ENCODE measurements at regions not wholly inside any gene's neighbourhood (a gene's known extent, or its start where the extent isn't known, plus 50 kb on each side); places are given as distances from the start of the nearest gene placed in this dataset.
"Not testable (repeated sequence)": the region's sequence is repeated elsewhere in the genome, so short reads cannot be mapped to it uniquely, and the experiment has no call there.

DNA sequence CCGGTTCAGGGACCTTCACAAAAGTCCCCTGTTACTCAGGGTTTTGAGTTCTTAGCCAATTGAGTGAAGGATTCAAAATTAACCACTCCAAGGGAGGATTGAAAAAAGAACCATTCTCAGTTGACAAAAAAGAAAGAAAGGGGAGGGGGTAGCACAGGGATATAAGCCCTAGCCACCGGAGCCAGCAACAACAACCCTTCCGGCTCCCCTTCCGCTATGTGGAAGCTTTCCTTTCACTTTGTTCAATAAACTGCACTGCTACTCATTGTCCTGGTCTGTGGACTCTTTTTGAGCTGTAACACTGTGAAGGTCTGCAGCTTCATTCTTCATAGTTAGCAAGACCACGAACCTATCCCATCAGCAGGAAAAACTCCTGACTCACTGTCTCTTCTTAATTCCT lies 1488.1 kb upstream of the PRR20A start:
- no peaks in the 10 kb centered on the region for H3K9me3 Mint-ChIP-seq
- H3K27ac Mint-ChIP-seq = no peak overlapping the region
- H3K4me3 Mint-ChIP-seq = no peak overlapping the region
- H3K4me1 Mint-ChIP-seq = peaks cover 5% of the 10 kb centered on the region
- no peak for DNase-seq
- TF ChIP-seq, protein P1, sequence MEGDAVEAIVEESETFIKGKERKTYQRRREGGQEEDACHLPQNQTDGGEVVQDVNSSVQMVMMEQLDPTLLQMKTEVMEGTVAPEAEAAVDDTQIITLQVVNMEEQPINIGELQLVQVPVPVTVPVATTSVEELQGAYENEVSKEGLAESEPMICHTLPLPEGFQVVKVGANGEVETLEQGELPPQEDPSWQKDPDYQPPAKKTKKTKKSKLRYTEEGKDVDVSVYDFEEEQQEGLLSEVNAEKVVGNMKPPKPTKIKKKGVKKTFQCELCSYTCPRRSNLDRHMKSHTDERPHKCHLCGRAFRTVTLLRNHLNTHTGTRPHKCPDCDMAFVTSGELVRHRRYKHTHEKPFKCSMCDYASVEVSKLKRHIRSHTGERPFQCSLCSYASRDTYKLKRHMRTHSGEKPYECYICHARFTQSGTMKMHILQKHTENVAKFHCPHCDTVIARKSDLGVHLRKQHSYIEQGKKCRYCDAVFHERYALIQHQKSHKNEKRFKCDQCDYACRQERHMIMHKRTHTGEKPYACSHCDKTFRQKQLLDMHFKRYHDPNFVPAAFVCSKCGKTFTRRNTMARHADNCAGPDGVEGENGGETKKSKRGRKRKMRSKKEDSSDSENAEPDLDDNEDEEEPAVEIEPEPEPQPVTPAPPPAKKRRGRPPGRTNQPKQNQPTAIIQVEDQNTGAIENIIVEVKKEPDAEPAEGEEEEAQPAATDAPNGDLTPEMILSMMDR (IDR thresholded peaks at IDR 0.05) = no peak
- H3K27me3 Mint-ChIP-seq (ENCODE audit: low read depth, poor library complexity) = no peaks in the 10 kb centered on the region
- no peaks in the 10 kb centered on the region for H3K36me3 Mint-ChIP-seq (ENCODE audit: low read depth)

DNA sequence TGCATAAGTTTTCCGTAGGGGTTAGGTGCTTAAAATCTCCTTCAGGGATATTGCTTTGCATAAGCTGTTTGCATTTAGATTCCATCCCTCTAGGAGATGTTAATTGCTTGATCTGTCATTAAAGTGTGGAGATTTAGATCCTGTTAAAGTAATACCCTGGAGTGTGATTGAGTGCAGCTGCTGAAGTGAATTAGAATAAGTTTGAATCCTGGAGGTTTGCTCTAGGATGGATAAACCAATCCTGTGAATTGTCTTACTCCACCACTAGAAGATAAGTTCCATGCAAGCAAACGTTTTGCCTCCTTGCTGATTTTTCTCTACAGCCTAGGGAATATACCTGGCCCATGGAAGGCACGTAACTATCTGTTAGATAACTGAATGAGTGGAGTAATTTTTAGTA lies 1487.2 kb upstream of the PRR20A start:
- Mint-ChIP-seq H3K27me3 (ENCODE audit: low read depth, poor library complexity) (no peaks in the 10 kb centered on the region), H3K4me3 (no peak overlapping the region), H3K9me3 (no peaks in the 10 kb centered on the region), H3K27ac (no peak overlapping the region), H3K36me3 (ENCODE audit: low read depth) (no peaks in the 10 kb centered on the region), H3K4me1 (peaks cover 5% of the 10 kb centered on the region)
- DNase-seq = no peak
- TF ChIP-seq, protein P1 (IDR thresholded peaks at IDR 0.05) = no peak

DNA sequence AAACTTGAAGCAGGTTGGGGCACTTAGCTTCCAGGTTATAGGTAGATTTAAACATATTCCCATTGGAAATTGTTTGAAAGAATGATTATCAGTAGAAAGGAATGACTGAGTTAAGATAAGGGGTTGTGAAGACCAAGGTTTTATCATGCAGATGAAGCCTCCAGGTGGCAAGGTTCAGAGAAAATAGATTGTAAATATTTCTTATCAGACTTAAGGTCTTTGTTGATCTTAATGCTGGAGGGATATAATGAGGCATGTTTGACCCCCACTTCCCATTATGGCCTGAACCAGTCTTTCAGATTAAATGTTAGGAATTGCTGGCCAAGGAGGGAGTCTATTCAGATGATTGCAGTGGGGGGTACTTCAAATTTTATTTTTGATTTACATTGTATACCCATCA lies 1486.5 kb upstream of the PRR20A start:
- Mint-ChIP-seq H3K4me1 (peaks cover 5% of the 10 kb centered on the region), H3K9me3 (no peaks in the 10 kb centered on the region), H3K27me3 (ENCODE audit: low read depth, poor library complexity) (no peaks in the 10 kb centered on the region), H3K36me3 (ENCODE audit: low read depth) (no peaks in the 10 kb centered on the region), H3K27ac (no peak overlapping the region), H3K4me3 (no peak overlapping the region)
- TF ChIP-seq, protein P1 (IDR thresholded peaks at IDR 0.05) = no peak
- no peak for DNase-seq

DNA sequence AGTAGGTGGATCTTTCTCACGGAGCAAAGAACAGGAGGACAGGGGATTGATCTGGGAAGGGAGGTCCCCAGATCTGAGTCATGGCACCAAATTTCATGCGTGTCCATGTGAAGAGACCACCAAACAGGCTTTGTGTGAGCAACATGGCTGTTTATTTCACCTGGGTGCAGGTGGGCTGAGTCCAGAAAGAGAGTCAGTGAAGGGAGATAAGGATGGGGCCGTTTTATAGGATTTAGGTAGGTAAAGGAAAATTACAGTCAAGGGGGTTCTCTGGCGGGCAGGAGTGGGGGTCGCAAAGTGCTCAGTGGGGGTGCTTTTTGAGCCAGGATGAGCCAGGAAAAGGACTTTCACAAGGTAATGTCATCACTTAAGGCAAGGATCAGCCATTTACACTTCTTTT lies 1480.5 kb upstream of the PRR20A start:
- not testable (repeated sequence) for H3K36me3 Mint-ChIP-seq (ENCODE audit: low read depth); H3K27ac Mint-ChIP-seq; DNase-seq

DNA sequence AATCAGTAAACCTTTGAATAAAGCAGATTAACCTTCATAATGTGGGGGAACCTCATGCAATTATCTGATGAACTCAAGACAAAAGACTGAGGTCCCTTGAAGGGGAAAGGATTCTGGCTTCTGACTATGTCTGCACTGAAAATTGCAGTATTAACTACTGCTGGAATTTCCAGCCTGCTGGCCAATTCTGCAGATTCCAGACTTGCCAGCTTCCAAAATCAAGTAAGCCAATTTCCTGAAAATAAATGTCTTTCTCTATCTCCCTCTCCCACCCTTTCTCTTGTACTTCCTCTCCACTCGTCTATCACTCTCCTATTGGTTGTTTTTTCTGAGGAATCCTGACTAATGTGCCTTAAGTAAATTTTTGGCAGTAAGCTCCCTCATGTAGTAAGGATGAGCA lies 1479.9 kb upstream of the PRR20A start:
- peaks cover under 1% of the 10 kb centered on the region for H3K4me1 Mint-ChIP-seq
- H3K36me3 Mint-ChIP-seq (ENCODE audit: low read depth) = no peaks in the 10 kb centered on the region
- H3K27me3 Mint-ChIP-seq (ENCODE audit: low read depth, poor library complexity) = peaks cover 3% of the 10 kb centered on the region
- DNase-seq = no peak
- H3K4me3 Mint-ChIP-seq = no peak overlapping the region
- TF ChIP-seq, protein P1 (IDR thresholded peaks at IDR 0.05) = no peak
- H3K9me3 Mint-ChIP-seq = peaks cover 11% of the 10 kb centered on the region
- no peak overlapping the region for H3K27ac Mint-ChIP-seq

More for the DNA sequence above, 1480.5 kb upstream of the PRR20A start:
- not testable (repeated sequence) for H3K4me1 Mint-ChIP-seq; H3K27me3 Mint-ChIP-seq (ENCODE audit: low read depth, poor library complexity); H3K4me3 Mint-ChIP-seq
- peaks cover 11% of the 10 kb centered on the region for H3K9me3 Mint-ChIP-seq

DNA sequence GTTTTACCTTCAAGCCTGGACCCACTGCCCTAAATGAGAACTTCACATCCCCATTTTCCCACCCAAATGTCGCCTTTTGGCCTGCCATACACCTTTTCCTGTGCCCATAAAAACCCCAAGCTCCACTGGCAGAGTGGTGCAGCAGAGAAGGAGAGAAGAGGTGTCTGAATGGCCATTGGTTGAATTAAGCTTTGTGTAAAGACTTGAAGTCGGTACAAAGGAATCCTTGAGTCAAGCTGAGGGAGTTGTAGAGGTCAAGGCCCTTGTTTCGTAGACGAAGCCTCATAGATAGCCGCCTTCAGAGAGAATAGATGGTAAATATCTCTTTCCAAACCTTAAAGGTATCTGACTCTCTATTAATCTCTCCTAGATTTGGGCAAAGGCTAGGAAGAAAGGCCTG lies 1479.2 kb upstream of the PRR20A start:
- no peaks in the 10 kb centered on the region for H3K36me3 Mint-ChIP-seq (ENCODE audit: low read depth)
- TF ChIP-seq, protein P1 (IDR thresholded peaks at IDR 0.05) = no peak

More for the DNA sequence above, 1479.2 kb upstream of the PRR20A start:
- no peak overlapping the region for H3K4me3 Mint-ChIP-seq
- peaks cover 3% of the 10 kb centered on the region for H3K27me3 Mint-ChIP-seq (ENCODE audit: low read depth, poor library complexity)
- H3K9me3 Mint-ChIP-seq = peaks cover 11% of the 10 kb centered on the region
- DNase-seq = no peak
- no peaks in the 10 kb centered on the region for H3K4me1 Mint-ChIP-seq
- H3K27ac Mint-ChIP-seq = no peak overlapping the region
